GM23248 (cell line): ENCODE measurements at regions not wholly inside any gene's neighbourhood (a gene's known extent, or its start where the extent isn't known, plus 50 kb on each side); places are given as distances from the start of the nearest gene placed in this dataset.

Source experiments
- DNase-seq: peaks from one replicate; pipeline ENCODE4 v3.0.0-alpha.2; 2015
- H2AFZ ChIP-seq: fragments of 200-600 bp; sonication (generic); 2 replicates; pipeline ENCODE4 v1.6.1; 2016; ENCODE audit warnings: antibody characterized with exemption
- H3F3A ChIP-seq: fragments of 200-600 bp; sonication (generic); 2 replicates; pipeline ENCODE4 v1.6.1; 2016; ENCODE audit warnings: mild to moderate bottlenecking, antibody characterized with exemption, mixed run types; ENCODE audit not compliant: insufficient read depth
- H3K27ac ChIP-seq: fragments of 200-600 bp; sonication (generic); 2 replicates; pipeline ENCODE4 v1.5.1; 2016; ENCODE audit warnings: mild to moderate bottlenecking
- H3K27me3 ChIP-seq: fragments of 200-600 bp; sonication (generic); replicated peaks from 2 replicates; pipeline ENCODE4 v1.6.1; 2016; ENCODE audit warnings: mild to moderate bottlenecking; ENCODE audit not compliant: insufficient read depth
- H3K36me3 ChIP-seq: fragments of 200-600 bp; sonication (generic); 2 replicates; pipeline ENCODE4 v1.6.1; 2016; ENCODE audit warnings: low read depth, mild to moderate bottlenecking
- H3K4me1 ChIP-seq: fragments of 200-600 bp; sonication (generic); 2 replicates; pipeline ENCODE4 v1.6.1; 2016; ENCODE audit warnings: mild to moderate bottlenecking; ENCODE audit not compliant: insufficient read depth
- H3K4me2 ChIP-seq: fragments of 200-600 bp; sonication (generic); one replicate; pipeline ENCODE4 v1.6.1; 2016; ENCODE audit warnings: mild to moderate bottlenecking; ENCODE audit not compliant: unreplicated experiment
- H3K4me3 ChIP-seq: fragments of 200-600 bp; sonication (generic); 2 replicates; pipeline ENCODE4 v1.5.1; 2016; ENCODE audit warnings: mild to moderate bottlenecking
- H3K79me2 ChIP-seq: fragments of 200-600 bp; sonication (generic); 2 replicates; pipeline ENCODE4 v1.6.1; 2016; ENCODE audit warnings: mild to moderate bottlenecking; ENCODE audit not compliant: insufficient read depth
- H3K9ac ChIP-seq: fragments of 200-600 bp; sonication (generic); 2 replicates; pipeline ENCODE4 v1.6.1; 2016; ENCODE audit warnings: mild to moderate bottlenecking
- H3K9me2 ChIP-seq: fragments of 200-600 bp; sonication (generic); 2 replicates; pipeline ENCODE4 v1.6.1; 2016; ENCODE audit warnings: mixed run types, mild to moderate bottlenecking, moderate library complexity; ENCODE audit not compliant: insufficient read depth
- H3K9me3 ChIP-seq: fragments of 200-600 bp; sonication (generic); one replicate; pipeline ENCODE4 v1.6.1; 2017; ENCODE audit warnings: low read depth
- H4K20me1 ChIP-seq: fragments of 200-600 bp; sonication (generic); 2 replicates; pipeline ENCODE4 v1.6.0; 2016; ENCODE audit not compliant: insufficient read depth
- EZH2 ChIP-seq: fragments of 200-600 bp; sonication (generic); IDR thresholded peaks from 2 replicates; pipeline ENCODE4 v1.6.1; 2018; ENCODE audit warnings: antibody characterized with exemption, mild to moderate bottlenecking; ENCODE audit not compliant: insufficient read depth, poor library complexity, severe bottlenecking
- EZH2phosphoT487 ChIP-seq: fragments of 200-600 bp; sonication (generic); IDR thresholded peaks from 2 replicates; pipeline ENCODE4 v1.6.1; 2018; ENCODE audit warnings: antibody characterized with exemption, moderate library complexity, mild to moderate bottlenecking, low read depth; ENCODE audit not compliant: insufficient read depth
- WGBS, 2 experiments: methylation state at CpG; one replicate each; pipeline ENCODE4 v1.1.6; 2015 to 2017; ENCODE audit warnings: low lambda C conversion rate in 2 of 2, low coverage in 1 of 2; ENCODE audit errors: missing lambda C conversion rate in 2 of 2; 5-methylcytosine and 5-hydroxymethylcytosine counted together
- in situ Hi-C: fragments of 300-500 bp; cut with MboI; formaldehyde crosslinking; loops from 2 replicates; pipeline ENCODE4 v1.15.0; 2020

GRCh38 chr2:16010011-16010410, 69.7 kb downstream of the MYCN start:
- no peaks in the 10 kb centered on the region for H3K27me3 ChIP-seq
- no peaks in the 10 kb centered on the region for H3K4me1 ChIP-seq
- WGBS, 2 experiments = 3 to 4% methylated on average over 3 of the region's 3 CpGs
- no peaks in the 10 kb centered on the region for H3K79me2 ChIP-seq
- H3K9me2 ChIP-seq = no peaks in the 10 kb centered on the region
- no peak overlapping the region for H3K4me3 ChIP-seq
- H3K36me3 ChIP-seq = no peaks in the 10 kb centered on the region
- H2AFZ ChIP-seq = no peak overlapping the region
- in situ Hi-C loops = no loop called here
- H3K9me3 ChIP-seq = no peaks in the 10 kb centered on the region
- TF ChIP-seq EZH2phosphoT487 (no peak), EZH2 (no peak)
- H3K4me2 ChIP-seq = no peak overlapping the region
- H3K9ac ChIP-seq = no peak overlapping the region
- H3K27ac ChIP-seq = no peak overlapping the region
- no peaks in the 10 kb centered on the region for H3F3A ChIP-seq
- H4K20me1 ChIP-seq = no peaks in the 10 kb centered on the region
- DNase-seq = no peak

- TF ChIP-seq EZH2 = no peak
- Histone ChIP-seq H3K79me2 (no peaks in the 10 kb centered on the region), H3K4me2 (no peak overlapping the region), H2AFZ (no peak overlapping the region), H3K4me3 (no peak overlapping the region), H3K9ac (no peak overlapping the region), H3F3A (no peaks in the 10 kb centered on the region), H3K27me3 (no peaks in the 10 kb centered on the region), H3K9me3 (no peaks in the 10 kb centered on the region), H3K27ac (no peak overlapping the region), H4K20me1 (no peaks in the 10 kb centered on the region), H3K4me1 (no peaks in the 10 kb centered on the region), H3K36me3 (no peaks in the 10 kb centered on the region), H3K9me2 (no peaks in the 10 kb centered on the region)
- in situ Hi-C loops = no loop called here
- no peak for DNase-seq
Observed at GRCh38 chr2:16009560-16009959, 69.2 kb downstream of the MYCN start.

- 14 to 28% methylated on average over 6 of the region's 6 CpGs for WGBS, 2 experiments
- H3K9me2 ChIP-seq = no peaks in the 10 kb centered on the region
- no peaks in the 10 kb centered on the region for H3K27me3 ChIP-seq
- no peaks in the 10 kb centered on the region for H3K9me3 ChIP-seq
- DNase-seq = no peak
- no peaks in the 10 kb centered on the region for H3F3A ChIP-seq
- no peak overlapping the region for H3K4me2 ChIP-seq
- no peak overlapping the region for H3K4me3 ChIP-seq
- H2AFZ ChIP-seq = no peak overlapping the region
- no peaks in the 10 kb centered on the region for H4K20me1 ChIP-seq
- in situ Hi-C loops = no loop called here
- no peak for TF ChIP-seq EZH2phosphoT487
- no peak for TF ChIP-seq EZH2
- no peaks in the 10 kb centered on the region for H3K79me2 ChIP-seq
- no peaks in the 10 kb centered on the region for H3K36me3 ChIP-seq
- H3K27ac ChIP-seq = no peak overlapping the region
- H3K9ac ChIP-seq = no peak overlapping the region
- H3K4me1 ChIP-seq = no peaks in the 10 kb centered on the region
Observed at GRCh38 chr2:16008856-16009255, 68.5 kb downstream of the MYCN start.

GRCh38 chr2:16008331-16008850, 68.0 kb downstream of the MYCN start:
- no peak for DNase-seq
- 25 to 31% methylated on average over 8 of the region's 8 CpGs for WGBS, 2 experiments
- H2AFZ ChIP-seq = no peak overlapping the region

More at GRCh38 chr2:16008331-16008850, 68.0 kb downstream of the MYCN start:
- no peaks in the 10 kb centered on the region for H3K36me3 ChIP-seq
- H3K9me3 ChIP-seq = no peaks in the 10 kb centered on the region
- H3K4me1 ChIP-seq = no peaks in the 10 kb centered on the region
- H3K79me2 ChIP-seq = no peaks in the 10 kb centered on the region
- H3K27me3 ChIP-seq = no peaks in the 10 kb centered on the region
- H3K4me2 ChIP-seq = no peak overlapping the region
- TF ChIP-seq EZH2 = no peak
- no peak for TF ChIP-seq EZH2phosphoT487
- no peaks in the 10 kb centered on the region for H3F3A ChIP-seq
- H4K20me1 ChIP-seq = no peaks in the 10 kb centered on the region
- H3K9ac ChIP-seq = no peak overlapping the region
- H3K27ac ChIP-seq = no peak overlapping the region
- H3K4me3 ChIP-seq = no peak overlapping the region
- in situ Hi-C loops = no loop called here
- H3K9me2 ChIP-seq = no peaks in the 10 kb centered on the region
